HepG2 (cell line): ENCODE measurements at regions not wholly inside any gene's neighbourhood (a gene's known extent, or its start where the extent isn't known, plus 50 kb on each side); places are given as distances from the start of the nearest gene placed in this dataset.

Experiments used
- ATAC-seq: fragments of 200-7000 bp; cut with Tn5 transposase; 3 replicates; pipeline ENCODE4 v1.9.1; 2020; ENCODE audit warnings: mild to moderate bottlenecking, moderate library complexity
- BruUV-seq: library from RNA; stranded (reverse); fragments of 400-500 nt; replicated peaks from 2 replicates; lab custom pipeline; 2021; lab: Mats Ljungman, UMichigan
- CTCF ChIA-PET: fragments of 300-600 bp; formaldehyde crosslinking; extraction: SDS; loops from one replicate; lab custom pipeline; 2021; ENCODE audit warnings: low total read pairs, inconsistent platforms, low intra/inter-chr PET ratio; lab: Yijun Ruan, JAX
- POLR2A ChIA-PET: fragments of 350-600 bp; sonication (Branson Sonifier 250); formaldehyde crosslinking; loops from one replicate; lab custom pipeline; 2020; ENCODE audit warnings: antibody characterized with exemption, inconsistent platforms; lab: Yijun Ruan, JAX
- DNase-seq: peaks from one replicate; pipeline ENCODE4 v3.0.0-alpha.2; 2015; ENCODE audit warnings: low spot score
- FAIRE-seq: peaks from 3 replicates; lab custom pipeline; 2011; peaks lifted over from hg19 to GRCh38; lab: Jason Lieb, UNC
- H2AFZ ChIP-seq: one replicate; pipeline ENCODE4 v1.6.1; 2011; ENCODE audit warnings: low read length, inconsistent platforms
- H3K27ac ChIP-seq: fragments of 300-600 bp; 3 replicates; pipeline ENCODE4 v1.8.0; 2011; ENCODE audit warnings: mixed run types, mild to moderate bottlenecking, mixed read lengths, low read length, inconsistent platforms; ENCODE audit not compliant: insufficient read depth; ENCODE audit errors: extremely low read length
- H3K27me3 ChIP-seq, 2 experiments: fragments of 200-600 bp in 1 of 2; 2 replicates in 1 of 2; 3 replicates in 1 of 2; pipeline versions ENCODE4 v1.6.0 to v1.8.0; 2011; ENCODE audit warnings: low read length in 2 of 2, mild to moderate bottlenecking in 2 of 2, moderate library complexity in 2 of 2, inconsistent platforms in 1 of 2; ENCODE audit not compliant: insufficient read depth in 2 of 2, control insufficient read depth in 1 of 2
- H3K36me3 ChIP-seq, 2 experiments: fragments of 200-600 bp in 1 of 2; replicated peaks in 1 of 2; 2 replicates in 1 of 2; 3 replicates in 1 of 2; pipeline versions ENCODE4 v1.5.1 to v1.8.0; 2011; ENCODE audit warnings: low read length in 2 of 2, inconsistent platforms in 1 of 2; ENCODE audit not compliant: insufficient read depth in 2 of 2, control insufficient read depth in 1 of 2
- H3K4me1 ChIP-seq: 2 replicates; pipeline ENCODE4 v1.5.1; 2012; ENCODE audit warnings: low read length, inconsistent platforms; ENCODE audit not compliant: insufficient read depth
- H3K4me2 ChIP-seq: 2 replicates; pipeline ENCODE4 v1.6.0; 2011; ENCODE audit warnings: low read depth, low read length, inconsistent platforms
- H3K4me3 ChIP-seq, 3 experiments: fragments of 200-600 bp in 1 of 3; sonication (generic), shearing (Covaris generic) in 1 of 3; replicated peaks in 1 of 3; 2 replicates each; pipeline ENCODE4 v1.5.1; 2011 to 2016; ENCODE audit warnings: low read length in 3 of 3, inconsistent platforms in 2 of 3, low read depth in 2 of 3, mild to moderate bottlenecking in 2 of 3, control low read depth in 1 of 3, mixed read lengths in 1 of 3; ENCODE audit not compliant: insufficient read depth in 1 of 3
- H3K79me2 ChIP-seq: one replicate; pipeline ENCODE4 v1.6.1; 2011; ENCODE audit warnings: low read length, inconsistent platforms; ENCODE audit not compliant: insufficient read depth
- H3K9ac ChIP-seq: 2 replicates; pipeline ENCODE4 v1.6.0; 2011; ENCODE audit warnings: mild to moderate bottlenecking, low read depth, low read length, inconsistent platforms; ENCODE audit not compliant: insufficient read depth
- H3K9me3 ChIP-seq: 2 replicates; pipeline ENCODE4 v1.5.1; 2012; ENCODE audit warnings: mild to moderate bottlenecking, low read length
- H4K20me1 ChIP-seq: 2 replicates; pipeline ENCODE4 v1.6.0; 2011; ENCODE audit warnings: inconsistent platforms, mild to moderate bottlenecking, low read length, moderate library complexity; ENCODE audit not compliant: insufficient read depth
- ETV5 ChIP-seq: IDR thresholded peaks from 2 replicates; pipeline ENCODE4 v1.6.1; 2018; ENCODE audit warnings: missing biosample characterization, missing genetic modification reagents, inconsistent platforms, borderline replicate concordance
- GFI1 ChIP-seq: sonication (generic); formaldehyde crosslinking; IDR thresholded peaks from 2 replicates; pipeline ENCODE4 v1.5.0; 2020; ENCODE audit warnings: missing genetic modification reagents, mild to moderate bottlenecking, borderline replicate concordance
- PRDM10 ChIP-seq: sonication (generic); formaldehyde crosslinking; IDR thresholded peaks from 2 replicates; pipeline ENCODE4 v1.4.0; 2020; ENCODE audit warnings: low read depth, missing genetic modification reagents
- RORA ChIP-seq: sonication (generic); formaldehyde crosslinking; IDR thresholded peaks from 2 replicates; pipeline ENCODE4 v1.5.0; 2020; ENCODE audit warnings: mild to moderate bottlenecking, missing genetic modification reagents, moderate library complexity
- TCF7 ChIP-seq: sonication (generic); IDR thresholded peaks from 2 replicates; pipeline ENCODE4 v1.6.1; 2016; ENCODE audit warnings: antibody characterized with exemption, low read depth
- ZNF260 ChIP-seq: sonication (generic); formaldehyde crosslinking; IDR thresholded peaks from 2 replicates; pipeline ENCODE4 v1.4.0; 2020; ENCODE audit warnings: missing genetic modification reagents, low read depth, mild to moderate bottlenecking, borderline replicate concordance
- ZNF431 ChIP-seq: sonication (generic); formaldehyde crosslinking; IDR thresholded peaks from 2 replicates; pipeline ENCODE4 v1.9.0; 2022; ENCODE audit warnings: missing genetic modification reagents, low read depth, mild to moderate bottlenecking, borderline replicate concordance
- ZNF609 ChIP-seq: sonication (generic); formaldehyde crosslinking; IDR thresholded peaks from 2 replicates; pipeline ENCODE4 v1.4.0; 2020; ENCODE audit warnings: mild to moderate bottlenecking, missing genetic modification reagents, borderline replicate concordance
- ZNF709 ChIP-seq: sonication (generic); formaldehyde crosslinking; IDR thresholded peaks from 2 replicates; pipeline ENCODE4 v1.5.0; 2020; ENCODE audit warnings: mild to moderate bottlenecking, missing genetic modification reagents
- WGBS: methylation state at CpG from one replicate; pipeline ENCODE4 v1.1.6; 2017; ENCODE audit warnings: low lambda C conversion rate; 5-methylcytosine and 5-hydroxymethylcytosine counted together
- in situ Hi-C: cut with HindIII; loops from 2 replicates; pipeline ENCODE4 v1.10.0; 2017; ENCODE audit warnings: low pct_unique_long_range_greater_than_20kb; ENCODE audit not compliant: extremely low pct_ligation_motif_present
- intact Hi-C: fragments of 100-400 bp; cut with micrococcal nuclease; formaldehyde crosslinking; loops from one replicate; pipeline ENCODE4 v1.10.0; 2022; ENCODE audit not compliant: unreplicated experiment
- TF ChIP-seq, protein P1 (sequence below): sonication (generic); formaldehyde crosslinking; IDR thresholded peaks from 2 replicates; pipeline ENCODE4 v1.8.0; 2022; ENCODE audit warnings: low read depth, missing genetic modification reagents
- TF ChIP-seq, protein P2 (sequence below): IDR thresholded peaks from 2 replicates; pipeline ENCODE4 v1.6.1; 2012; ENCODE audit warnings: low read depth, low read length, improper control_type of control experiment

- no peaks in the 10 kb centered on the region for H3K9me3 ChIP-seq
- peak; percentile 44 for DNase-seq
- H3K27me3 ChIP-seq: no peaks in the 10 kb centered on the region; a peak in 1 of 5 replicates
- H3K36me3 ChIP-seq: no peaks in the 10 kb centered on the region
- no peak overlapping the region for H3K4me3 ChIP-seq
- ChIA-PET POLR2A (no interaction called here), CTCF (no interaction called here)
- ATAC-seq: peak; percentile 58; the same call in 2 of the 3 replicates
- BruUV-seq: no TSS peak
- H3K4me2 ChIP-seq: no peak overlapping the region
- no peak overlapping the region for H3K9ac ChIP-seq
- no peaks in the 10 kb centered on the region for H3K79me2 ChIP-seq
- no peaks in the 10 kb centered on the region for H4K20me1 ChIP-seq
- intact Hi-C loops (no loop called here), in situ Hi-C loops (no loop called here)
- no peak overlapping the region for H2AFZ ChIP-seq
- H3K27ac ChIP-seq: no peak overlapping the region
- FAIRE-seq: no peak
- H3K4me1 ChIP-seq: no peaks in the 10 kb centered on the region
- 4% methylated on average over 1 of the region's 1 CpG for WGBS
- TF ChIP-seq TCF7 (peak; percentile 24; the same call in 1 of the 2 replicates), ZNF609 (peak; percentile 80), PRDM10 (CRISPR knock-in tag) (no peak), RORA (CRISPR knock-in tag) (no peak), ZNF709 (CRISPR knock-in tag) (no peak), ZNF431 (CRISPR knock-in tag) (no peak), ZNF260 (no peak), ETV5 (CRISPR knock-in tag) (no peak), GFI1 (0 out of 2 replicates have a peak, but pooled peaks have one; percentile 25)
- TF ChIP-seq, protein P1, sequence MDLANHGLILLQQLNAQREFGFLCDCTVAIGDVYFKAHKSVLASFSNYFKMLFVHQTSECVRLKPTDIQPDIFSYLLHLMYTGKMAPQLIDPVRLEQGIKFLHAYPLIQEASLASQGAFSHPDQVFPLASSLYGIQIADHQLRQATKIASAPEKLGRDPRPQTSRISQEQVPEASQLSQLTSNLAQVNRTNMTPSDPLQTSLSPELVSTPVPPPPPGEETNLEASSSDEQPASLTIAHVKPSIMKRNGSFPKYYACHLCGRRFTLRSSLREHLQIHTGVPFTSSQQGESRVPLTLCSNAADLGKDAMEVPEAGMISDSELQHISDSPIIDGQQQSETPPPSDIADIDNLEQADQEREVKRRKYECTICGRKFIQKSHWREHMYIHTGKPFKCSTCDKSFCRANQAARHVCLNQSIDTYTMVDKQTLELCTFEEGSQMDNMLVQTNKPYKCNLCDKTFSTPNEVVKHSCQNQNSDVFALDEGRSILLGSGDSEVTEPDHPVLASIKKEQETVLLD (CRISPR knock-in tag): no peak
- TF ChIP-seq, protein P2, sequence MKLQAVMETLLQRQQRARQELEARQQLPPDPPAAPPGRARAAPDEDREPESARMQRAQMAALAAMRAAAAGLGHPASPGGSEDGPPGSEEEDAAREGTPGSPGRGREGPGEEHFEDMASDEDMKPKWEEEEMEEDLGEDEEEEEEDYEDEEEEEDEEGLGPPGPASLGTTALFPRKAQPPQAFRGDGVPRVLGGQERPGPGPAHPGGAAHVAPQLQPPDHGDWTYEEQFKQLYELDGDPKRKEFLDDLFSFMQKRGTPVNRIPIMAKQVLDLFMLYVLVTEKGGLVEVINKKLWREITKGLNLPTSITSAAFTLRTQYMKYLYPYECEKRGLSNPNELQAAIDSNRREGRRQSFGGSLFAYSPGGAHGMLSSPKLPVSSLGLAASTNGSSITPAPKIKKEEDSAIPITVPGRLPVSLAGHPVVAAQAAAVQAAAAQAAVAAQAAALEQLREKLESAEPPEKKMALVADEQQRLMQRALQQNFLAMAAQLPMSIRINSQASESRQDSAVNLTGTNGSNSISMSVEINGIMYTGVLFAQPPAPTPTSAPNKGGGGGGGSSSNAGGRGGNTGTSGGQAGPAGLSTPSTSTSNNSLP: peak; percentile 7; the same call in 1 of the 2 replicates
These were observed 68.1 kb upstream of the GRXCR1 start for GRCh38 chr4:42824278-42824977.
